HG03066 (cell line): ENCODE measurements at regions not wholly inside any gene's neighbourhood (a gene's known extent, or its start where the extent isn't known, plus 50 kb on each side); places are given as distances from the start of the nearest gene placed in this dataset.
"Not testable (repeated sequence)": the region's sequence is repeated elsewhere in the genome, so short reads cannot be mapped to it uniquely, and the experiment has no call there.

ENCODE experiments used
- ATAC-seq: cut with Tn5 transposase; IDR thresholded peaks from one replicate; pipeline ENCODE4 v1.9.1; 2021; ENCODE audit warnings: low read depth; ENCODE audit not compliant: unreplicated experiment

DNA sequence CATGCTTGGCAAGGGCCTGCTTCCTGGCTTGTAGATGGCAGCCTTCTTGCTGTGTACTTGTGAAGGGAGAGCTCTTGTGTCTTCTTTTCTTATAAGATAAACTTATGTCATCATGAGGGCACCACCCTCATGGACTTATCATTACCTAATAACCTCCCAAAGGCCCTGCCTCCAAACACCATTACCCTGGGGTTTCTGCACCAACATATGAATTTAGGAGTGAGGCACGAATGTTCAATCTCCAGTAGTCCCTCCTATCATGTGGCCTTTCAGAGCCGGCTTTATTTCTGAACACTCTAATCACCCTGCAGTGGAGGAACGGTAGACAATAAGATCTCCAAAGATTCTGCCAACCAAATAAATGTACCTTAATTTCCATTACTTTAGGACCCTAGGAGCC lies 144.3 kb downstream of the ABCC12 start:
- no peak for ATAC-seq

DNA sequence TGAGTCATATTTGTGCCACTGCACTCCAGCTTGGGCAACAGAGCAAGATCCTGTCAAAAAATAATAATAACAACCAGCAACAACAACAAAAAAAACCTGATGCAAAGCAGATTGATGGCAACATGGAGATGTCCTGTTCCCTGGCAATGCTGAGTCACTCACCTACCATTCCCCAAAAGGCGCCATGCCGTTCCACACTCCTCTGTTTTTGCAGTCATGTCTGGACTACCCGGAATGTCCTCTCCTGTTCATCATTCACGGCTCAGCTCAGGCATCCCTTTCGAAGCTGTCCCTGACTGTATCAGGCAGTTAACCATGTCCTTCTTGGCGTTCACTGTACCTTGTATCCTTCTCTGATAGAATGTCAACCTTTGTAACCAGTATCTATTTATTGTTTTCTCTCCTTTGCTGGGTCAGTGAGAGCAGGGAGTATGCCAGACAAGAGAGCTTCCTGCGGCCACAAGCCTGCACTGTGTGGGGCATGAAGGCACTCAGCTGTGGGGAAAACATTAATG lies 147.7 kb downstream of the ABCC12 start:
- no peak for ATAC-seq

DNA sequence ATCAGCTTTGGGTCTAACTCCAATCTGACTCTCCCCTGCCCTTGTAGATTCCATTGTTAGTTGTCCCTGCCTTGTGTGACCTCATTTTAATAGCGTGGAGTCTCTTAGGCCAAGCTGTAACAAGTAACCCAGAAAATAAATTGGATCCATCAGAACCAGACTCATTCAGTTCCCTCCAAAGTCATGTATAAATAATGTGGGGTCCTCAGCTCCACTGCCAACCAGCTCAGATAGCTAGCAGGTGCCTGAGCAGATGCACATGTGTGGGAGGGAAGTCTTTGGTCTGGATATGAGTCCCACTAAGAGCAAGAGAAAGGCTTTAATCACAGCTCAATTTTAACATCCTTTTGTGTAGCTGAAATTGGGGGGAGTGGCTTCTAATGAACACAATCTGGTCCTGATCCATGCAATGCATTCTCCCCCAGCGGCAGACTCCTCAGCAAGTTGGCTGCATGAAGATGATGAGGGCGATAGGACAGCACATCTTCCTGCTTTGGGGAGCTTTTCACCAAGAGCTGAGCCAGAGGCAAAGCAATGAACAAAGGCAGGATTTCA lies 151.6 kb downstream of the ABCC12 start:
- no peak for ATAC-seq

GRCh38 chr16:48003206-48003907 lies 152.4 kb downstream of the ABCC12 start:
- no peak for ATAC-seq

DNA sequence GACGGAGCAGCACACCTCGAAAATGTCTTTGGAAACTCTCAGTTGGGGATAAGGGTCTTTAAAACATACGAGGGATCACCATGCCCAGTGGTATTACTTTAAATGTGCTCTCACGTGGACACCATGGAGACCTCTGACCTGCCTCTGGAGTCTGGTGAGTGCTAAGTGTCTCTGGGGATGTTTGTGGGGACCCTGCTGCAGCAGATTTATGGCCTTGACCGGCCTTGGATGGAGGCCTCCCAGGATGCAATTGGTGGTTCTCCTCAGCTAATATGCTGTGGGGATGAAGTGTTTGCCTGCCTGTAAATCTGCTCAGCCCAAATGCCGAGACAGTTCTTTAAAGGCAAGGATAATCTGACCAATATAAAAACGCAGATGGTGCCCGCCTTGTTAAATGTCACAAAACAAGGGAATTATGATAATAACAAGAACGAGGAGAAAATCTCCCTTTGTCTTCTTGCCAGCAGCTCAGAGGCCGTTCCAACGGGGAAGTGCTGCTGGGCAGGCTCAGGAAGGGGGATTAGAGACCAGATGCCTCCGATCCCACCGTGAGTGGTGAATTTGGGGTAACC lies 154.4 kb downstream of the ABCC12 start:
- no peak for ATAC-seq

- no peak for ATAC-seq
Observed at GRCh38 chr16:48000622-48001021, 155.2 kb downstream of the ABCC12 start.

DNA sequence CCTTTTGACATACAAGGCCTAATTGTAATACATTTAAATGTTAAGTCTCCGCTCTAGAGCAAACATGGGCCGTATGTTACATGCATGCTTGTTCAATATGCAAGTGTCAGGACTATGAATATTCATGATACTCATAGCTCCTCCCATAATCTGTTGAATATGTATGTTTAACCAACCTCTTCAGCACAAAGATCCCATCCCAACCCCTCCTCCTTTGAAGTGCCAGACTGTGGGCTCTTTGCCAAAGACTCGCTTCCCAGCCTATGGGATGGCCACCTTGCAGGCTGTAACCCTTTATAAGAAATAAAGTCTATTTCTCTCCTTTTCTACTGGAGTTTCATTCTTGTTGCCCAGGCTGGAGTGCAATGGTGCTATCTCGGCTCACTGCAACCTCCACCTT lies 156.2 kb downstream of the ABCC12 start:
- ATAC-seq: no peak

DNA sequence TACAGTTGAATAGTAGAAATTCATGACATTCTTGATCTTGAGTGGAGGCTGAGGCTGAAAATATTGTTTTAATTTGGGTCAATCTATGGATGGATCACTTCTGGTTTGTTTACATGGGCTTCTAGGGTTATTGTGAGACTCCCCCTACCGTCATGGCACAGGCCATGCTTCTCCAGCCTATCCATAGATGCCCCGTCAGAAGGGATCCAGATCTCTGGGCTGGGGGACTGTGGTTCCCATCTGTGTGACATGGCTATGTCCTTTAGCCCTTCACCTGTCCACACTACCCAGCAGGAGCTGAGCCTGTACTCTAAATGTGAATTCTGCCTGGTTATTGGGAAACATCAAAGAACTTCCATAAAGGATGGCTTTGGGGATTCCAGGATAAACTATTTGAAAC lies 160.4 kb downstream of the ABCC12 start:
- ATAC-seq: no peak

DNA sequence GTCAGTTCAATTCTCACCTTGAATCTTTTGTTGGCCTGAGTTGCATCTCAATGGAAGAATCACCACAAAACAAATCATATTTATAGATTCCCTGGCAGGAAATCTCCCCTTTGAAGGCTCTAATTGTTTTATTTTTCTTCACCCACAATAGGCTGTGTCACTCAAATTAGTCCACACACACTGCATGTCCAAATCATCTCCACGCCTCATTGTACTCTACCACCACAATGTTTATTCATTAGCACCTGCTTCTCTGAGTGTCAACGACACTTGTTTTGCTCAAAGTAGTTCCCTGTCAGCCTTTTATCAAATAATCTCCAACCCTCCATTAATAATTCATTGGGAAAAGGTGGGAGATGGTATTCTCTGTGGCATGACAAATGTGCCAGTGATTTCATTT lies 164.3 kb downstream of the ABCC12 start:
- no peak for ATAC-seq

DNA sequence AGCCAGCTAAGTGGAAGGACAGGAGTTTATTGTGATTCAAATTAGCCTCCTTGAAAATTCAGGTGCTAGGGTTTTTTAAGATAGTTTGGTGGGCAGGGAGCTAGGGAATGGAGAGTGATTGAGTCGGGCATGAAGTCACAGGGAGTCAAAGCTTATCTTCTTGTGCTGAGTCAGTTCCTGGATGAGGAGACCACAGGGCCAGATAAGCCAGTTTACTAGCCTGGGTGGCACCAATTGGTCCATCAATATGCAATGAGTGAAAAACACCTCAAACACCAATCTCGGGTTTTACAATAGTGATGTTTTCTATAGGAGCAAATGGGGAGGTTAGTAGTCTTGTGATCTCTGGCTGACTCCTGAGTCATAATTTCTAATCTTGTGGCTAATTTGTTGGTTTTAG lies 165.1 kb downstream of the ABCC12 start:
- no peak for ATAC-seq

DNA sequence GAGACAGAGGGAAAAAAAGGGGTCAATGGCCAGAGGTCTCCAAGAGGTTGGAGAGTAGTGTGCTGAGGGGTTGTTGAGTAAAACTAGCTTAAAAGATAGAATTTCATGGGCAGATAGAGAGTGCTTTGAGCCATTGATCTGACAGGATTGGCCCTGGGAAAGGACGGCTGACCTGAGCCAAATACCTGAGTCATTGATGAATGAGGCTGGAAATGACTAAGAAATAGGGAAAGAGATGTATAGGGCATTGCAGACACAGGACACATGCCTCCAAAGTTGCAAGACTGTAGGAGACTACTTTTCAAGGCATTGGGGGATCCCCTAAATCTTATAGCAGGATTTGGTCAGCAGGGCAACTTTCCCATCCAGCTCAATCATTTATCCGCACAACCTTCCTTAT lies 168.7 kb downstream of the ABCC12 start:
- ATAC-seq: no peak

DNA sequence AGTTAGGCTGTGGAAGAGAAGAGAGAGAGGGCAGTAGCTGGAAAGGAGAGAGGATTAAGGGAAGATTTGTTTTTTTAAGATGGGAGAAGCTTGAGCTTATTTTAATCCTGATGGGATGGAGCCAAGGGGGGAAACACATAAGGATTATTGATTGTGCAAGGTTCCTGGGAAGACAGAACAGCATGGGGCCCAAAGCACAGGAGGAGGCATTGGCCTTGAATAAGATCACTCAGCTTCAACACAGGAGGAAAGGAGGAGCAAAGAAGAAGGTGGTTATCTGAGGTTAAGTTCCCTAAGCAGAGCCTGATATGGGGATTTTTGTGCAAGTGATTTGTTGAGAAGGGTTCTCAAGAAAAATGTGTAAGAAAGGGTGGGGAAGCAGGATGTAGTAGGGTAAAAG lies 169.8 kb downstream of the ABCC12 start:
- no peak for ATAC-seq

GRCh38 chr16:47984669-47985068 lies 171.1 kb downstream of the ABCC12 start:
- no peak for ATAC-seq

GRCh38 chr16:47983999-47984580 lies 171.7 kb downstream of the ABCC12 start:
- ATAC-seq: no peak

DNA sequence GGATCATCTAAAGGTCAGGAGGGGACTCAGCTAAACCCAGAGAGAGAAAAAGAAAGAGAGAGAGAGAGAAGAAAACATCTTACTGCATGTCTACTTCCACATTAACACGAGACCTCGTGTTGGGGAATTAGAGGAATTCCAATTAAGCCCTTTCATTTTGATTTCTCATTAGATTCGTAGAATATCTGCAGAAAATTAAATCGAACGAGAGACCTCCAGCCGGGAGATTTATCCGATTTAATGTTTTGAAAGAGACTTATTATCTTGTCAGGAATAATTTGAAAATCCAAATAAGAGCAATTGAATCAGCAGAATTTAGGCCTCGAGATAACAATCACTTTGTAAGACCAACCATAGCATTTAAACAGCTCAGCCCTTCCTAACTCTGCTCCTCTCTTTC lies 175.6 kb downstream of the ABCC12 start:
- no peak for ATAC-seq

DNA sequence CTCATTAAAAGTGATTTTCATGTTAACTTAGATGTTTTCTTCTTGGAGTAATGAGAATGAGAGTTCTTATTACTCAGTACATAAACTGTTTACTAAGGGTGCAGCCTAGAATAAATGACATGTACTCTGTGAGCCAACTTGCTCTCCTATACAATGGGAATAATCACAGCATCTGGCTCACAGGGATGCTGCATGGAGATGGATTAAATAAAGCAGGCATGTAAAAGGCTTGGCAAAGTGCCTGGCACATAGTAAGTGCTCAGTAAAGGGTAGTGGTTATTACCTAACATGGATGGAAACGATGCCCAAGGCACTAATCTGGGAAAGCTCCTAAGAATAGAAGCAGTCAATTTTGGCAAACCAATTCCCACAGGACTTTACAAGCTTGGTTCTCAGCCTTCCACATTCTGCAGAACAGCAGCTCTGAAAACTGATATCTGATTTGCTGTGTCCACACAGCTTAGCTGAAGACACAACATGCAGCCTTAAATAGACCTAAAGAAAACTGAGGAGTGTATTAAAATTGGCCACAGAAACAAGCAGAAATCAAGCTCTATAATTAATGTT lies 176.1 kb downstream of the ABCC12 start:
- no peak for ATAC-seq

DNA sequence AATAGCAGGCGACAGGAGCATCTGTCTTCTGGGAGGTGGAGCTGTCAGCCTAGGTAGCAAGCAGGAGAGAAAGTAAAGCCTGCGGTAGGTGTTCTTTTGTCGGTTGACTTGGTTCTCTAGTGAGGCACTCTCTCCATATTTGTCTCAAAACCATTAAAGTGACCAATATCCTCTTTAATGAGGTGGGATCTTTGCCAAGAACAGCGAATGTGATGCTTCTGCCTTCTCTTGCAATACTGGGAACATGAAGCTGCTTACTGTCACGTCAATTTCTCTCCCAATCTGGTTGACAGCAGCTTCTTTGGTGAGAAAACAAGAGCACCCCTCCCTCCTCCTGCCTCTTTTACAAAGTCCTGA lies 176.7 kb downstream of the ABCC12 start:
- ATAC-seq: no peak

GRCh38 chr16:47978491-47979163 lies 177.2 kb downstream of the ABCC12 start:
- ATAC-seq: no peak

- ATAC-seq: no peak
Observed at GRCh38 chr16:47977802-47978201, 178.0 kb downstream of the ABCC12 start.

DNA sequence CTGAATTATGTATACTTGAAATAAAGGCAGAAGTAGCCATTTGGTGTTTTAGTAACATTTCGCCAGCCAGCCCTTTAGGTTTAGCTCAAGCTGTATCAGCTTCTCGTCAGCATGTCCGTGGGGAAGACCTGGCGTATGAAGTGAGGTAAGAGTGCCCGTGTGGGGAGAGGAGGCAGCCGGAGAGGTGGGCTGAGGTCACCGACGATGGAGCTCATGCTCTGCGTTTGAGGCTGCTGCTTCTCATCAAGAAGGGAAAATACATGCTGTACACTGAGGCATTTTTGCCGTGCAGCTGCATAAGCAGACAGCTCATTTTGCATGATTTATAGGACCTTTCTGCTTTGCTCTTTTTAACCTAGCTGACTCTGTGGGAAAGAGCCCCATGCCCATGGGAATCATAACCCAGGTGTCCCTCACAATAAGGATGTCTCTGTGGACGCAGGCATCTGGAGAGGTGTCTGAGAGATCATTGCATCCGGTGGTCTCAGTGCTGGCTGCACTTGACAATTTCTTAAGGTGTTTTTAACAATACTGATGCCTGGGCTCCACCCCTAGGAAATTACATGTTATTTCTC lies 179.1 kb downstream of the ABCC12 start:
- no peak for ATAC-seq

DNA sequence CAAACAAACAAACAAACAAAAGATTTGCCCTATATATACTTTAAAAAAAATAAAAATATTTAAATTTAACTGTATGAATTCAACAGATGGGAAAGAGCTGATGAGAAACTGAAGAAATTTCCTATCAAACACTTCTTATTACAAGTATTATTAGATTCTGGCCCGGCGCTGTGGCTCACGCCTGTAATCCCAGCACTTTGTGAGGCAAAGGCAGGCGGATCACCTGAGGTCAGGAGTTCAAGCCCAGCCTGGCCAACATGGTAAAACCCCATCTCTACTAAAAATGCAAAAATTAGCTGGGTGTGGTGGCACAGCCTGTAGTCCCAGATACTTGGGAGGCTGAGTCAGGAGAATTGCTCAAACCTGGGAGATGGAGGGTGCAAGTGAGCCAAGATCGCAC lies 180.8 kb downstream of the ABCC12 start:
- ATAC-seq: not testable (repeated sequence)
